Stimulated activated CD4-positive, alpha-beta T cell treated with anti-CD3 and anti-CD28 coated beads, Interleukin-4, amount 100 ng/mL, for 4 hours (primary cell): ENCODE measurements at regions not wholly inside any gene's neighbourhood (a gene's known extent, or its start where the extent isn't known, plus 50 kb on each side); places are given as distances from the start of the nearest gene placed in this dataset.
"Not testable (repeated sequence)": the region's sequence is repeated elsewhere in the genome, so short reads cannot be mapped to it uniquely, and the experiment has no call there.

Source experiments
- DNase-seq, 2 experiments: peaks; one replicate each; pipeline ENCODE4 v3.0.0-alpha.2; 2020

GRCh38 chr6:11961923-11962322, 50.2 kb upstream of the HIVEP1 start:
- no peak for DNase-seq

DNA sequence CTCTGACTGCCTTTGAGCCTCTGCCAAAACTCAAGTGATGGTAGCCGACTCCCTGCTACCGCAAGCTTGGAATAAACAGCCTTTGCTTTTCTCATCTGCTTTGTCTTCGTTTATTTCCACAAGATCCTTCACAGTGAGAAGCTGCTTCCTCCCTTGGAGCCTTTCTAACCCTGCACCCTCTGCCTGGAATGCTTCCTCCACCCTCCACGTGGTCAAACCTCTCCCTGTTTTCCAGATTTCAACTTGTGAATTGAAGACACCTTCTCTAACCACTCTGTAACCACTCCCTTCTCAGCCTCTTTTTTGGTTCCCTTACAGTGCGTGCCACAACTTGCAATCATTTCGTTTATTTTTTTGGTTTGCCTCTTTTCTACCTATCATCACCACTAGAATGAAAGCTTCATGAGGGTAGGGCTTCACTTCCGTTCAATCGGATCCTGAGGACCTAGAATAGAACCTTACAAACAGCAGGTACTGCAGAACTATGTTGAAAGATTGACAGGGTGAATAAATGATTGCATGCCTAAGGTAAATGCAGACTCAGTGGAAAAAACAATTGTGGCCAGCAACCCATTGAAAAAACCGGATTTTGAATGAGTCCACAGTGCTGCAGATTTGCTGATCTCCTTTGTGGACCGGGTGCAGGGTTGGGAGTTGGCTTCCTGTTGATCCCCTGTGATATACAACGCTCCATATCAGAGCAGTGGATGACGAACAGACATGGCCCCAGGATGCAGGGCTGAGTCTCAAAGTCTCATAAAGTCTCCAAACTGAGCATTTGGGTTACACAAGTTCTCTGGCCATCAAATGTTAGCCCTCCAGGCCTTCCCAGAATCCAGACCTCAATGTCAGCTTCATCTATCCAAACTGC, 51.0 kb upstream of the HIVEP1 start:
- DNase-seq: no peak

DNA sequence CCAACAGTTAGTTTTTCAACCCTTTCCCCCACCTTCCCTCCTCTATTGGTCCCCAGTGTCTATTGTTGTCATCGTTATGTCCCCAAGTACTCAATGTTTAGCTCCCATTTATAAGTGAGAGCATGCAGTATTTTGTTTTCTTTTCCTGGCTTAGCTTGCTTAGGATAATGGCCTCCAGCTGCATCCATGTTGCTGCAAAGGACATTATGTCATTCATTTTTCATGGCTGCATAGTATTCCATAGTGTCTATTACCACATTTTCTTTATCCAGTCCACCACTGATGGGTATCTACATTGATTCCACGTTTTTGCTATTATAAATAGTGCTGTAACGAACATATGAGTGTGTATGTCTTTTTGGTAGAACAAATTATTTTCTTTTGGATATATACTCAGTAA, 55.3 kb upstream of the HIVEP1 start:
- DNase-seq: no peak

DNA sequence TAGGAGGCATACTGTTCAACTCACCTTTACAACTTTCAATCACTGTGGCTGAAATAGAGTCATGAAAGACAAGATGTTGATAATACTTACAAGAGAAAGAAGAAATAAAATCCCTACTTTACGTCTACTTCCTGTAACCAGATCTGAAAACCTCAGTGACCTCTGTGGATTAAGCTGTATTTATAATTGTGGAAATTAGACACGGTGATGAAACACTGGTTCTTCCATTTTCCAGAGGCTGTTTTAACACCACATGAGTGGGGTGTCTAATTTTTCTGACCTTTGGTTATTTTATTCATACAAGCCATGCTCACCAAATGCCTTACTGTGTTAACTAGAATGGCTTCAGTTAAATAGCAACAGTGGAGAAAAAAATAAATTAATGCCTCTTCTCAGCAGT, 58.5 kb upstream of the HIVEP1 start:
- no peak for DNase-seq

DNA sequence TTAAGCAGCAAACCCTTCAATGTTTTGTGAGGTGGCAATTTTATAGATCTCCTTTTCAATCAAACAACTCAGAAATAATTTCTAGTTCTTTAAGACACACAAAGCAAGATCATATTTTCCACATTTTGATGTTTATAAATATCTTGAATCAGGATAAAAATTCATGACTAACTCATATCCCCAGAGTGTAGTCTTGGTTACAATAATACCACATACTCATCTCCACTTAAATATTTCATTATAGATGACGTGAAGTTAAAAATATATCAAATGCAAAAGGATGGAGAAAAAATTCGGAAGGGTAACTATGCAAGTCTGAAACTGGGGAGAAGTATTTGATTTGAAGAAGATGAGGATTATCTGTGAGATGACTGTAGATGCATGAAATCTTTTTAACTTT, 59.8 kb upstream of the HIVEP1 start:
- DNase-seq: no peak

GRCh38 chr6:11951868-11952267, 60.2 kb upstream of the HIVEP1 start:
- no peak for DNase-seq

GRCh38 chr6:11950109-11950508, 62.0 kb upstream of the HIVEP1 start:
- DNase-seq: no peak

GRCh38 chr6:11947575-11947974, 64.5 kb upstream of the HIVEP1 start:
- no peak for DNase-seq

- no peak for DNase-seq
These were observed 65.0 kb upstream of the HIVEP1 start for GRCh38 chr6:11947063-11947462.

- DNase-seq: no peak
These were observed 68.0 kb upstream of the HIVEP1 start for GRCh38 chr6:11944111-11944510.

GRCh38 chr6:11943060-11943459, 69.1 kb upstream of the HIVEP1 start:
- no peak for DNase-seq

DNA sequence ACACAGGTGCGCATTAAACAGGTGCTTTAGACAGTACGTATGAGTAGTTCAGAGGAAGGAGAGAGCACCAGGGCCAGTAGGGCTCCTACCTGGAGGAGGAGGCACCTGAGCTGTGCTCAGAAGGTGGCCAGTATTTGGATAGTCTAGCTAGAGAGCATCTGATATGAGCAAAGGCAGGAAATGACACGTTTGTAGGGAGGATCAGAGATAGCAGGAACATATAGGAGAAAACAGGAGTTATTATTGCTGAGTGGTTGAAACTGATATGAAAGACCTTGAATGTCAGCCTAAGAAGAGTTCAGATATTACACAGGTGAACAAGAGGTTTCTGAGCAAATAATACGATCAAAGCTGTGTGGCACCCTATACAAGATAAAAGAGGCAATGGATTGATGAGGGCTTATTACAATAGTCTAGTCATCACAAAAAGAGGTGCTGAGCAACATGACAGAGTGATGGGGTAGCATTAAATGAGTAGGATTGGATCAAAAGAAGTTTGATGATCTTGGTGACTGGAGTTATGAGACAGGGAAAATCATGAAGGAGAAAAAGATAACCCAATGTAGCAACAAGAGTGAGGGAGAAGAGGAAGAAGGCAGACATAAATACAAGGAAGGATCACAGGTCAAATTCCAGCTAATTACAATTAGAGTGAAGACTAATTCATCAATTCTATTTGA, 69.8 kb upstream of the HIVEP1 start:
- DNase-seq: no peak

DNA sequence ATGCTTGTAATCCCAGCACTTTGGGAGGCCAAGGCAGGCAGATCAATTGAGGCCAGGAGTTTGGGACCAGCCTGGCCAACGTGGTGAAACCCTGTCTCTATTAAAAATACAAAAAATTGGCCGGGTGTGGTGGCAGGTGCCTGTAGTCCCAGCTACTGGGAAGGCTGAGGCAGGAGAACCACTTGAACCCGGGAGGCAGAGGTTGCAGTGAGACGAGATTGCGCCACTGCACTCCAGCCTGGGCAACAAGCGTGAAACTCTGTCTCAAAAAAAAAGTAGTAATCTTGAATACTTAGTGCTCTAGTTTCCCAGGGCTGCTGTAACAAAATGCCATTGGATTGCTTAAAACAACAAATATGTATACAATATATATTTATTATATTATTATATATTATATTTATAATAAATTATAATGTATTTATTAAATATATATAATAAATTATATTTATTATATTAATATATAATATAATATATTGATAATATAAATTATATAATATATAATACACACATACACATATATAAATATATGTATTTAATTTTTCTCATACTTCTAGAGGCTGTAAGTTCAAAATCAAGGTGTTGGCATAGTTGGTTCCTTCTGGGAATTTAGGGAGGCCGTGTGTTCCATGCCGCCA, 71.5 kb upstream of the HIVEP1 start:
- not testable (repeated sequence) for DNase-seq

GRCh38 chr6:11938285-11938890, 73.7 kb upstream of the HIVEP1 start:
- no peak for DNase-seq

DNA sequence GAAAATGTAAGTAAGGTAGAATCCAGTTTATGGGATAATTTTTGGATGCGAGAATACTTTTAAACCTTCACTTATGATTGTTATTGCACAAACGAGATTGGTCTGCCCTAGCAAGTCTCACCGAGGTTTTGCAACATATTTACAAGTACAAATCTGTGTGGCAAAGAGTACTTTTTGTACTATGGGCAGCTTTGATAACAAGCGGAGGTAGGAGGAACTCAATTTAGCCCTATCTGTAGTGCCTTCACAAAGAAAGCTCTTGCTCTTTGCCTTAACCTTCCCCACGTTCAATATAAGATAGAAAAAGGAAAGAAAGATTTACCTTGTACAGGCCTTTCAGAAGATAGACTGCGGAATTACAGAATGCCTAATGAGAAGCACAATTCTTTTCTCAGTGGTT, 77.5 kb upstream of the HIVEP1 start:
- no peak for DNase-seq

DNA sequence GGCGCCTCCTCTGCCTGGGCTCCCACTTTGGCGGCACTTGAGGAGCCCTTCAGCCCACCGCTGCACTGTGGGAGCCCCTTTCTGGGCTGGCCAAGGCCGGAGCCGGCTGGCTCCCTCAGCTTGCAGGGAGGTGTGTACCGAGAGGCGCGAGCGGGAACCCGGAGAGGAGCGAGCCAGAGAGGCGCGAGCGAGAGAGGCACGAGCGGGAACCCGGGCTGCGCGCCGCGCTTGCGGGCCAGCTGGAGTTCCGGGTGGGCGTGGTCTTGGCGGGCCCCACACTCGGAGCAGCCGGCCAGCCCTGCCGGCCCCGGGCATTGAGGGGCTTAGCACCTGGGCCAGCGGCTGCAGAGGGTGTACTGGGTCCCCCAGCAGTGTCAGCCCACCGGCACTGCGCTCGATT, 79.2 kb upstream of the HIVEP1 start:
- DNase-seq: not testable (repeated sequence)

DNA sequence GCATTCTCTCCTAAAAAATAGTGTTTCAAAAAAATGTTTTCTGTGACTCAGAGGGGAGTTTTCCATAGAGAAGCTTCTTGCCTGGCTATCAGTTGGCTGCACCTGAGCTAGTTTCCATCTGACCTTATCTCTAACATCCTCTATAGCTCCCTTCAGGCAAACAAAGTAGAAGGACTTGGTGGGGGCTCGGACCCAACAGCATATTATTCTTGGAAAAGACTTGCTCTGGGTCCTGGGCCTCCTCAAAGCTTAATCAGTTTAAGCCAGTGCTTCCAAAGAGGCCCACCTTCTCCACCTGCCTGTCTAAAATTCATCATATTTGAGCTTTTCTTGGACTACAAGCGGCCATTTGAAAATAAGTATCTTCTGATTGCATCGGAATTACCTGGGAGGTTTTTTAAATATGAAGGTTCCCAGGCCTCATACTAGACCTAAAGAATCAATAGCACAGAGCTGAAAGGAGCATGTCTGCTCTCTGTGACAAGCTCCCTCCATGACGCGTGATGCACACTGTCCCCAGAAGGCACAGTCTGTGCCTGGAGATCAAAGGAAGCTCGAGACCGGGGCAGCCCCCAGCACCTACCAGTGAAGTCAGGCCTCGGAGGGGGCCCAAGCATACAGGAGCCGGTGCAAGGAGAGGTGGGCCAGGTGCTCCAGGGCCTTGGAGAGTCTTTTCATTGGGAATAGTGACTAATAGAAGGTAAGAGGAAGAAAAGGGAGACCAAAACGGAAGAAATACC, 80.6 kb upstream of the HIVEP1 start:
- DNase-seq: peak in 1 of 2 experiments; percentile 11

GRCh38 chr6:11930834-11931233, 81.3 kb upstream of the HIVEP1 start:
- not testable (repeated sequence) for DNase-seq

DNA sequence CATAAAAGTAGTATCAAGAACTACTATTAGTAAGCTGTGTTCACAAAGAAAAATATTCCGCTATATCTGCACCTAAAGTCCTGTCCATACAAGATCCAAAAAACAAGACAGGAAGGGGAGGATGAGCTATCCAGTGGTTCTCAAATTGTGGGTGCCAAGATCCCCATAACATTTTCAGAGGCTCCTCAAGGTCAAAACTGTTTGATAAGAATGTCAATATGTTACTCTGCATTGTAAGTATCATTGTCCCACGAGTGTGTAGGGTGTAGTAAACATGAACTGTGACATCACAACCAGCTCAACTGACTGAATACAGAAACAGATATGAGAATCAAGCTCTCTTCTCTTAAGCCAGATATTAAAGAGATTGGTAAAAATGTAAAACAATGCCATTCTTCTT, 81.9 kb upstream of the HIVEP1 start:
- DNase-seq: no peak

GRCh38 chr6:11929241-11929835, 82.8 kb upstream of the HIVEP1 start:
- no peak for DNase-seq

- DNase-seq: no peak
These were observed 85.3 kb upstream of the HIVEP1 start for GRCh38 chr6:11926594-11927407.
